GM12878 (cell line): ENCODE measurements at regions not wholly inside any gene's neighbourhood (a gene's known extent, or its start where the extent isn't known, plus 50 kb on each side); places are given as distances from the start of the nearest gene placed in this dataset.

Source experiments
- ATAC-seq: fragments of 200-7000 bp; cut with Tn5 transposase; 3 replicates; pipeline ENCODE4 v1.9.1; 2020; ENCODE audit warnings: mild to moderate bottlenecking, moderate library complexity
- BruUV-seq: library from RNA; stranded (reverse); fragments of 400-500 nt; replicated peaks from 2 replicates; lab custom pipeline; 2021; lab: Mats Ljungman, UMichigan
- CTCF ChIA-PET: fragments of 300-600 bp; sonication (Branson Sonifier 250); formaldehyde crosslinking; extraction: SDS; loops from one replicate; lab custom pipeline; 2021; ENCODE audit warnings: inconsistent platforms; lab: Yijun Ruan, JAX
- POLR2A ChIA-PET: fragments of 350-600 bp; formaldehyde crosslinking; extraction: SDS; loops from one replicate; lab custom pipeline; 2021; ENCODE audit warnings: inconsistent platforms; lab: Charles Lee
- RAD21 ChIA-PET: fragments of 300-600 bp; sonication (Branson Sonifier 250); formaldehyde crosslinking; loops from one replicate; lab custom pipeline; 2023; ENCODE audit warnings: antibody characterized with exemption; ENCODE audit not compliant: unreplicated experiment; lab: Charles Lee
- SMC1A ChIA-PET: fragments of 300-600 bp; sonication (Branson Sonifier 250); formaldehyde crosslinking; loops from one replicate; lab custom pipeline; 2023; ENCODE audit not compliant: unreplicated experiment, uncharacterized antibody; lab: Charles Lee
- DNase-seq: peaks from one replicate; pipeline ENCODE4 v3.0.0-alpha.2; 2011; ENCODE audit warnings: low read depth, low spot score
- FAIRE-seq: peaks from 3 replicates; lab custom pipeline; 2011; peaks lifted over from hg19 to GRCh38; lab: Jason Lieb, UNC
- H2AFZ ChIP-seq: 2 replicates; pipeline ENCODE4 v1.6.0; 2011; ENCODE audit warnings: low read depth, low read length, control low read depth; ENCODE audit not compliant: control insufficient read depth
- H3K27ac ChIP-seq: 2 replicates; pipeline ENCODE4 v1.5.1; 2011; ENCODE audit warnings: control low read depth; ENCODE audit not compliant: control insufficient read depth, insufficient read depth
- H3K27me3 ChIP-seq, 2 experiments: replicated peaks in 1 of 2; 2 replicates each; pipeline versions ENCODE4 v1.6.0 to v1.6.1; 2011; ENCODE audit warnings: low read length in 1 of 2; ENCODE audit not compliant: control insufficient read depth in 2 of 2, insufficient read depth in 2 of 2
- H3K36me3 ChIP-seq, 2 experiments: 2 replicates each; pipeline ENCODE4 v1.5.1; 2011; ENCODE audit warnings: low read length in 1 of 2; ENCODE audit not compliant: control insufficient read depth in 2 of 2, insufficient read depth in 2 of 2
- H3K4me1 ChIP-seq: 2 replicates; pipeline ENCODE4 v1.6.1; 2011; ENCODE audit warnings: mild to moderate bottlenecking, low read length, moderate library complexity, mixed read lengths; ENCODE audit not compliant: control insufficient read depth, insufficient read depth
- H3K4me2 ChIP-seq: 2 replicates; pipeline ENCODE4 v1.6.0; 2011; ENCODE audit warnings: control low read depth; ENCODE audit not compliant: control insufficient read depth, insufficient read depth
- H3K4me3 ChIP-seq: fragments of 200-600 bp; sonication (generic); 2 replicates; pipeline ENCODE4 v1.5.1; 2016
- H3K79me2 ChIP-seq: 2 replicates; pipeline ENCODE4 v1.6.0; 2011; ENCODE audit warnings: low read length; ENCODE audit not compliant: control insufficient read depth, insufficient read depth
- H3K9ac ChIP-seq: 2 replicates; pipeline ENCODE4 v1.8.0; 2011; ENCODE audit warnings: low read length, control low read depth, mixed read lengths; ENCODE audit not compliant: control insufficient read depth, insufficient read depth
- H3K9me3 ChIP-seq: replicated peaks from 3 replicates; pipeline ENCODE4 v1.5.1; 2011; ENCODE audit warnings: mild to moderate bottlenecking, low read length; ENCODE audit not compliant: control insufficient read depth, insufficient read depth
- H4K20me1 ChIP-seq: 2 replicates; pipeline ENCODE4 v1.6.0; 2011; ENCODE audit not compliant: control insufficient read depth, insufficient read depth
- BCLAF1 ChIP-seq: fragments of 450-650 bp; IDR thresholded peaks from 2 replicates; pipeline ENCODE4 v1.6.1; 2017; ENCODE audit warnings: antibody characterized with exemption, mild to moderate bottlenecking, moderate library complexity
- EED ChIP-seq: sonication (generic); IDR thresholded peaks from 2 replicates; pipeline ENCODE4 v1.6.1; 2016; ENCODE audit warnings: antibody characterized with exemption, low read depth
- ELK1 ChIP-seq: IDR thresholded peaks from 2 replicates; pipeline ENCODE4 v1.6.1; 2012; ENCODE audit warnings: low read depth, low read length, improper control_type of control experiment
- EZH2 ChIP-seq: IDR thresholded peaks from 2 replicates; pipeline ENCODE4 v1.6.1; 2012; ENCODE audit warnings: low read depth, mild to moderate bottlenecking, control low read depth, inconsistent platforms, low read length, borderline replicate concordance; ENCODE audit not compliant: control insufficient read depth
- GABPA ChIP-seq: IDR thresholded peaks from 2 replicates; pipeline ENCODE4 v1.6.1; 2014; ENCODE audit warnings: antibody characterized with exemption, low read depth, mild to moderate bottlenecking, inconsistent platforms
- IKZF1 ChIP-seq: fragments of 450-650 bp; conservative IDR thresholded peaks from 2 replicates; pipeline ENCODE4 v1.6.1; 2017; ENCODE audit warnings: antibody characterized with exemption, mild to moderate bottlenecking
- IRF3 ChIP-seq: fragments of 450-650 bp; IDR thresholded peaks from 2 replicates; pipeline ENCODE4 v1.6.1; 2014; ENCODE audit warnings: mild to moderate bottlenecking
- IRF5 ChIP-seq: fragments of 450-650 bp; IDR thresholded peaks from 2 replicates; pipeline ENCODE4 v1.6.1; 2017; ENCODE audit warnings: borderline replicate concordance
- MYB ChIP-seq: fragments of 150-350 bp; IDR thresholded peaks from 2 replicates; pipeline ENCODE4 v1.6.1; 2014; ENCODE audit warnings: mild to moderate bottlenecking, low read depth, low read length, borderline replicate concordance
- NFIC ChIP-seq: IDR thresholded peaks from 2 replicates; pipeline ENCODE4 v1.6.1; 2012; ENCODE audit warnings: low read depth, mild to moderate bottlenecking, inconsistent platforms, low read length, moderate library complexity
- NR2C2 ChIP-seq: IDR thresholded peaks from 2 replicates; pipeline ENCODE4 v1.6.1; 2011; ENCODE audit warnings: borderline replicate concordance, low read depth; ENCODE audit not compliant: control insufficient read depth, insufficient read length
- POLR2A ChIP-seq: IDR thresholded peaks from 2 replicates; pipeline ENCODE4 v1.6.1; 2011; ENCODE audit warnings: low read depth, mild to moderate bottlenecking, low read length
- SMAD5 ChIP-seq: IDR thresholded peaks from 2 replicates; pipeline ENCODE4 v1.6.1; 2016; ENCODE audit warnings: antibody characterized with exemption, low read depth
- SMARCA5 ChIP-seq: fragments of 450-650 bp; IDR thresholded peaks from 2 replicates; pipeline ENCODE4 v1.6.1; 2017; ENCODE audit warnings: mild to moderate bottlenecking
- SREBF1 ChIP-seq: IDR thresholded peaks from 2 replicates; pipeline ENCODE4 v1.6.1; 2012; ENCODE audit warnings: mild to moderate bottlenecking, low read length
- STAT1 ChIP-seq: fragments of 450-650 bp; conservative IDR thresholded peaks from 2 replicates; pipeline ENCODE4 v1.6.1; 2014; ENCODE audit warnings: antibody characterized with exemption, mild to moderate bottlenecking
- USF2 ChIP-seq: IDR thresholded peaks from 2 replicates; pipeline ENCODE4 v1.6.1; 2011; ENCODE audit warnings: low read depth, low read length, improper control_type of control experiment, borderline replicate concordance
- ZBED1 ChIP-seq: IDR thresholded peaks from 2 replicates; pipeline ENCODE4 v1.6.1; 2016; ENCODE audit warnings: borderline replicate concordance
- WGBS: methylation state at CpG from one replicate; pipeline ENCODE4 v1.1.6; 2016; ENCODE audit warnings: low lambda C conversion rate; ENCODE audit not compliant: insufficient replicate concordance, insufficient coverage; ENCODE audit errors: missing lambda C conversion rate; 5-methylcytosine and 5-hydroxymethylcytosine counted together
- in situ Hi-C: fragments of 300-500 bp; cut with MboI; formaldehyde crosslinking; loops from 9 replicates; pipeline ENCODE4 v1.14.3; 2018; ENCODE audit warnings: mixed read lengths
- intact Hi-C: fragments of 100-400 bp; cut with micrococcal nuclease; formaldehyde crosslinking; loops from one replicate; pipeline ENCODE4 v1.14.2; 2022; ENCODE audit not compliant: unreplicated experiment

GRCh38 chr15:57849317-57849716, 142.8 kb downstream of the POLR2M start:
- intact Hi-C loops = no loop called here
- Histone ChIP-seq H3K36me3 (no peaks in the 10 kb centered on the region), H3K27me3 (no peaks in the 10 kb centered on the region; a peak in 1 of 4 replicates), H4K20me1 (no peaks in the 10 kb centered on the region), H3K4me2 (no peak overlapping the region), H2AFZ (no peak overlapping the region), H3K9me3 (no peaks in the 10 kb centered on the region), H3K27ac (no peak overlapping the region), H3K4me3 (no peak overlapping the region), H3K4me1 (no peaks in the 10 kb centered on the region), H3K9ac (no peak overlapping the region), H3K79me2 (no peaks in the 10 kb centered on the region)
- in situ Hi-C loops = no loop called here
- BruUV-seq = no TSS peak
- ChIA-PET SMC1A (interaction anchor here (1.6 kb wide), 1 partner anchor 11 kb away, joined by 7 read pairs; no protein-coding TSS in a partner anchor), POLR2A (no interaction called here), CTCF (interaction anchor here (1.1 to 4.4 kb wide), 3 partner anchors 11 to 79 kb away, joined by 3 to 32 read pairs (median 10); no protein-coding TSS in a partner anchor), RAD21 (interaction anchor here (1.7 kb wide), 1 partner anchor 11 kb away, joined by 4 read pairs; no protein-coding TSS in a partner anchor)
- DNase-seq (no peak), ATAC-seq (no peak), FAIRE-seq (no peak)
- TF ChIP-seq SMAD5 = no peak
- no peak for TF ChIP-seq STAT1
- no peak for TF ChIP-seq BCLAF1
- no peak for TF ChIP-seq SMARCA5
- TF ChIP-seq IRF3 = no peak
- no peak for TF ChIP-seq POLR2A
- TF ChIP-seq GABPA = no peak
- TF ChIP-seq IRF5 = no peak
- TF ChIP-seq IKZF1 = no peak
- TF ChIP-seq MYB = no peak
- no peak for TF ChIP-seq NR2C2
- TF ChIP-seq EED = no peak
- TF ChIP-seq NFIC = no peak
- TF ChIP-seq SREBF1 = no peak
- TF ChIP-seq ZBED1 = no peak
- TF ChIP-seq ELK1 = no peak
- no peak for TF ChIP-seq EZH2
- TF ChIP-seq USF2 = no peak
- 46% methylated on average over 5 of the region's 5 CpGs for WGBS
